BJ (cell line): ENCODE measurements at regions not wholly inside any gene's neighbourhood (a gene's known extent, or its start where the extent isn't known, plus 50 kb on each side); places are given as distances from the start of the nearest gene placed in this dataset.

Experiments
- CTCF ChIA-PET: fragments of 350-600 bp; formaldehyde crosslinking; extraction: SDS; loops from one replicate; lab custom pipeline; 2021; ENCODE audit warnings: antibody characterized with exemption, inconsistent platforms; lab: Yijun Ruan, JAX
- POLR2A ChIA-PET: fragments of 300-600 bp; sonication (Branson Sonifier 250); formaldehyde crosslinking; extraction: SDS; loops from one replicate; lab custom pipeline; 2021; ENCODE audit warnings: antibody characterized with exemption; lab: Charles Lee
- DNase-seq: peaks from one replicate; pipeline ENCODE4 v3.0.0-alpha.2; 2011; ENCODE audit warnings: low read depth
- H3K27me3 ChIP-seq: 2 replicates; pipeline ENCODE4 v1.6.0; 2011; ENCODE audit warnings: low read length; ENCODE audit not compliant: control insufficient read depth, insufficient read depth
- H3K36me3 ChIP-seq: 2 replicates; pipeline ENCODE4 v1.5.1; 2011; ENCODE audit warnings: low read length; ENCODE audit not compliant: control insufficient read depth, insufficient read depth
- H3K4me3 ChIP-seq: 2 replicates; pipeline ENCODE4 v1.5.1; 2011; ENCODE audit warnings: low read depth, mild to moderate bottlenecking, control low read depth, low read length
- CTCF ChIP-seq: IDR thresholded peaks from 2 replicates; pipeline ENCODE4 v1.5.1; 2011; ENCODE audit warnings: low read depth, mild to moderate bottlenecking, control low read depth, inconsistent platforms, low read length, moderate library complexity; ENCODE audit not compliant: insufficient read depth

- Histone ChIP-seq H3K4me3 (no peak overlapping the region), H3K27me3 (no peaks in the 10 kb centered on the region), H3K36me3 (no peaks in the 10 kb centered on the region)
- ChIA-PET POLR2A (no interaction called here), CTCF (no interaction called here)
- DNase-seq: no peak
- no peak for TF ChIP-seq CTCF
These were observed 448.1 kb downstream of the CBLN4 start for GRCh38 chr20:55557191-55557590.

GRCh38 chr20:55555075-55555650, 450.2 kb downstream of the CBLN4 start:
- CTCF ChIA-PET: no interaction called here
- POLR2A ChIA-PET: no interaction called here
- no peak for DNase-seq

GRCh38 chr20:55544638-55545037, 460.7 kb downstream of the CBLN4 start:
- ChIA-PET POLR2A (no interaction called here), CTCF (no interaction called here)
- no peak for TF ChIP-seq CTCF
- no peaks in the 10 kb centered on the region for H3K36me3 ChIP-seq
- no peak for DNase-seq
- no peaks in the 10 kb centered on the region for H3K27me3 ChIP-seq
- H3K4me3 ChIP-seq: no peak overlapping the region

More at GRCh38 chr20:55555075-55555650, 450.2 kb downstream of the CBLN4 start:
- Histone ChIP-seq H3K27me3 (no peaks in the 10 kb centered on the region), H3K36me3 (no peaks in the 10 kb centered on the region), H3K4me3 (no peak overlapping the region)
- TF ChIP-seq CTCF: no peak

- Histone ChIP-seq H3K4me3 (no peak overlapping the region), H3K36me3 (no peaks in the 10 kb centered on the region), H3K27me3 (no peaks in the 10 kb centered on the region)
- no peak for DNase-seq
- CTCF ChIA-PET: no interaction called here
- POLR2A ChIA-PET: no interaction called here
- no peak for TF ChIP-seq CTCF
These were observed 464.8 kb downstream of the CBLN4 start for GRCh38 chr20:55540486-55540885.

- DNase-seq: no peak
- H3K36me3 ChIP-seq: no peaks in the 10 kb centered on the region
- H3K27me3 ChIP-seq: no peaks in the 10 kb centered on the region
- POLR2A ChIA-PET: no interaction called here
- CTCF ChIA-PET: no interaction called here
- H3K4me3 ChIP-seq: no peak overlapping the region
- no peak for TF ChIP-seq CTCF
These were observed 465.3 kb downstream of the CBLN4 start for GRCh38 chr20:55540013-55540412.
